ENCODE measurements at regions not wholly inside any gene's neighbourhood (a gene's known extent, or its start where the extent isn't known, plus 50 kb on each side); places are given as distances from the start of the nearest gene placed in this dataset.

GRCh38 chr18:70653671-70654070 lies 364.8 kb downstream of the SOCS6 start:
- Histone ChIP-seq H3K27me3 (ENCODE audit: insufficient read depth, insufficient read length) (no peaks in the 10 kb centered on the region), H3K4me1 (ENCODE audit: insufficient read depth, insufficient read length) (no peaks in the 10 kb centered on the region), H3K4me3 (ENCODE audit: insufficient read length, low read depth) (no peak overlapping the region), H3K36me3 (ENCODE audit: insufficient read depth, insufficient read length, low read length) (no peaks in the 10 kb centered on the region), H3K9ac (ENCODE audit: insufficient read length, low read depth) (no peak overlapping the region), H3K9me3 (ENCODE audit: insufficient read depth, low read length) (no peaks in the 10 kb centered on the region)
- DNase-seq (ENCODE audit: low read depth, low spot score), result no peak
- TF ChIP-seq ZNF274 (IDR thresholded peaks at IDR 0.05; ENCODE audit: low read depth, low read length), result no peak
- no peak for TF ChIP-seq YY1 (IDR thresholded peaks at IDR 0.05; ENCODE audit: insufficient read depth, insufficient read length)
- TF ChIP-seq SUZ12 (IDR thresholded peaks at IDR 0.05; ENCODE audit: extremely low read depth, insufficient read depth, insufficient read length), result no peak

GRCh38 chr18:70650878-70651277 lies 362.0 kb downstream of the SOCS6 start:
- Histone ChIP-seq H3K9ac (ENCODE audit: insufficient read length, low read depth) (no peak overlapping the region), H3K36me3 (ENCODE audit: insufficient read depth, insufficient read length, low read length) (no peaks in the 10 kb centered on the region), H3K9me3 (ENCODE audit: insufficient read depth, low read length) (no peaks in the 10 kb centered on the region), H3K4me3 (ENCODE audit: insufficient read length, low read depth) (no peak overlapping the region), H3K27me3 (ENCODE audit: insufficient read depth, insufficient read length) (no peaks in the 10 kb centered on the region), H3K4me1 (ENCODE audit: insufficient read depth, insufficient read length) (no peaks in the 10 kb centered on the region)
- no peak for DNase-seq (ENCODE audit: low read depth, low spot score)
- TF ChIP-seq ZNF274 (IDR thresholded peaks at IDR 0.05; ENCODE audit: low read depth, low read length) (no peak), YY1 (IDR thresholded peaks at IDR 0.05; ENCODE audit: insufficient read depth, insufficient read length) (no peak), SUZ12 (IDR thresholded peaks at IDR 0.05; ENCODE audit: extremely low read depth, insufficient read depth, insufficient read length) (no peak)

- H3K27me3 ChIP-seq (ENCODE audit: insufficient read depth, insufficient read length), result no peaks in the 10 kb centered on the region
- TF ChIP-seq YY1 (IDR thresholded peaks at IDR 0.05; ENCODE audit: insufficient read depth, insufficient read length), result no peak
- TF ChIP-seq ZNF274 (IDR thresholded peaks at IDR 0.05; ENCODE audit: low read depth, low read length), result no peak
- no peak for DNase-seq (ENCODE audit: low read depth, low spot score)
- no peaks in the 10 kb centered on the region for H3K4me1 ChIP-seq (ENCODE audit: insufficient read depth, insufficient read length)
- no peaks in the 10 kb centered on the region for H3K36me3 ChIP-seq (ENCODE audit: insufficient read depth, insufficient read length, low read length)
- no peak overlapping the region for H3K4me3 ChIP-seq (ENCODE audit: insufficient read length, low read depth)
- no peaks in the 10 kb centered on the region for H3K9me3 ChIP-seq (ENCODE audit: insufficient read depth, low read length)
- no peak overlapping the region for H3K9ac ChIP-seq (ENCODE audit: insufficient read length, low read depth)
These were observed 360.8 kb downstream of the SOCS6 start for GRCh38 chr18:70649683-70650082.

GRCh38 chr18:70645971-70646370 lies 357.1 kb downstream of the SOCS6 start:
- Histone ChIP-seq H3K27me3 (ENCODE audit: insufficient read depth, insufficient read length) (no peaks in the 10 kb centered on the region), H3K9me3 (ENCODE audit: insufficient read depth, low read length) (no peaks in the 10 kb centered on the region), H3K4me1 (ENCODE audit: insufficient read depth, insufficient read length) (no peaks in the 10 kb centered on the region), H3K4me3 (ENCODE audit: insufficient read length, low read depth) (no peak overlapping the region), H3K9ac (ENCODE audit: insufficient read length, low read depth) (no peak overlapping the region), H3K36me3 (ENCODE audit: insufficient read depth, insufficient read length, low read length) (no peaks in the 10 kb centered on the region)
- no peak for DNase-seq (ENCODE audit: low read depth, low spot score)
- no peak for TF ChIP-seq YY1 (IDR thresholded peaks at IDR 0.05; ENCODE audit: insufficient read depth, insufficient read length)
- no peak for TF ChIP-seq SUZ12 (IDR thresholded peaks at IDR 0.05; ENCODE audit: extremely low read depth, insufficient read depth, insufficient read length)
- TF ChIP-seq ZNF274 (IDR thresholded peaks at IDR 0.05; ENCODE audit: low read depth, low read length), result no peak

- Histone ChIP-seq H3K4me3 (ENCODE audit: insufficient read length, low read depth) (no peak overlapping the region), H3K4me1 (ENCODE audit: insufficient read depth, insufficient read length) (no peaks in the 10 kb centered on the region), H3K9me3 (ENCODE audit: insufficient read depth, low read length) (no peaks in the 10 kb centered on the region), H3K9ac (ENCODE audit: insufficient read length, low read depth) (no peak overlapping the region), H3K27me3 (ENCODE audit: insufficient read depth, insufficient read length) (no peaks in the 10 kb centered on the region), H3K36me3 (ENCODE audit: insufficient read depth, insufficient read length, low read length) (no peaks in the 10 kb centered on the region)
- DNase-seq (ENCODE audit: low read depth, low spot score), result no peak
- TF ChIP-seq ZNF274 (IDR thresholded peaks at IDR 0.05; ENCODE audit: low read depth, low read length), result no peak
These were observed 355.0 kb downstream of the SOCS6 start for GRCh38 chr18:70643812-70644211.

- DNase-seq (ENCODE audit: low read depth, low spot score), result no peak
- Histone ChIP-seq H3K27me3 (ENCODE audit: insufficient read depth, insufficient read length) (no peaks in the 10 kb centered on the region), H3K36me3 (ENCODE audit: insufficient read depth, insufficient read length, low read length) (no peaks in the 10 kb centered on the region), H3K4me1 (ENCODE audit: insufficient read depth, insufficient read length) (no peaks in the 10 kb centered on the region), H3K4me3 (ENCODE audit: insufficient read length, low read depth) (no peak overlapping the region), H3K9ac (ENCODE audit: insufficient read length, low read depth) (no peak overlapping the region), H3K9me3 (ENCODE audit: insufficient read depth, low read length) (no peaks in the 10 kb centered on the region)
- TF ChIP-seq ZNF274 (IDR thresholded peaks at IDR 0.05; ENCODE audit: low read depth, low read length) (no peak), YY1 (IDR thresholded peaks at IDR 0.05; ENCODE audit: insufficient read depth, insufficient read length) (no peak), SUZ12 (IDR thresholded peaks at IDR 0.05; ENCODE audit: extremely low read depth, insufficient read depth, insufficient read length) (no peak)
These were observed 352.4 kb downstream of the SOCS6 start for GRCh38 chr18:70641156-70641775.

- Histone ChIP-seq H3K36me3 (ENCODE audit: insufficient read depth, insufficient read length, low read length) (no peaks in the 10 kb centered on the region), H3K9ac (ENCODE audit: insufficient read length, low read depth) (no peak overlapping the region), H3K4me3 (ENCODE audit: insufficient read length, low read depth) (no peak overlapping the region), H3K4me1 (ENCODE audit: insufficient read depth, insufficient read length) (no peaks in the 10 kb centered on the region), H3K9me3 (ENCODE audit: insufficient read depth, low read length) (no peaks in the 10 kb centered on the region), H3K27me3 (ENCODE audit: insufficient read depth, insufficient read length) (no peaks in the 10 kb centered on the region)
- TF ChIP-seq YY1 (IDR thresholded peaks at IDR 0.05; ENCODE audit: insufficient read depth, insufficient read length) (no peak), SUZ12 (IDR thresholded peaks at IDR 0.05; ENCODE audit: extremely low read depth, insufficient read depth, insufficient read length) (no peak), ZNF274 (IDR thresholded peaks at IDR 0.05; ENCODE audit: low read depth, low read length) (no peak)
- no peak for DNase-seq (ENCODE audit: low read depth, low spot score)
These were observed 351.6 kb downstream of the SOCS6 start for GRCh38 chr18:70640336-70640887.
